Effector memory CD8-positive, alpha-beta T cell (primary cell): ENCODE measurements at regions not wholly inside any gene's neighbourhood (a gene's known extent, or its start where the extent isn't known, plus 50 kb on each side); places are given as distances from the start of the nearest gene placed in this dataset.
"Not testable (repeated sequence)": the region's sequence is repeated elsewhere in the genome, so short reads cannot be mapped to it uniquely, and the experiment has no call there.

ENCODE experiments used
- ATAC-seq: fragments of 150-1000 bp; cut with Tn5 transposase; replicated peaks from 2 replicates; pipeline ENCODE4 v1.10.0; 2021; ENCODE audit warnings: mild to moderate bottlenecking, moderate library complexity
- DNase-seq, 3 experiments: peaks; one replicate each; pipeline ENCODE4 v3.0.0; 2021
- H3K27ac Mint-ChIP-seq, 2 donors: one replicate each; pipeline ENCODE4 v1.8.0; 2022; ENCODE audit warnings: mild to moderate bottlenecking in 2 of 2, mixed read lengths in 2 of 2, moderate library complexity in 2 of 2
- H3K27me3 Mint-ChIP-seq, 2 donors: one replicate each; pipeline ENCODE4 v1.8.0; 2022; ENCODE audit warnings: mixed read lengths in 2 of 2
- H3K36me3 Mint-ChIP-seq: one replicate; pipeline ENCODE4 v1.8.0; 2022; ENCODE audit warnings: mild to moderate bottlenecking, moderate library complexity, mixed read lengths; ENCODE audit not compliant: insufficient read depth
- H3K4me1 Mint-ChIP-seq, 2 donors: one replicate each; pipeline ENCODE4 v1.8.0; 2022; ENCODE audit warnings: low read depth in 2 of 2, mixed read lengths in 2 of 2
- H3K4me3 Mint-ChIP-seq, 2 donors: one replicate each; pipeline ENCODE4 v1.8.0; 2022; ENCODE audit warnings: mild to moderate bottlenecking in 2 of 2, mixed read lengths in 2 of 2, moderate library complexity in 2 of 2
- H3K9me3 Mint-ChIP-seq, 2 donors: one replicate each; pipeline ENCODE4 v1.8.0; 2022; ENCODE audit warnings: mixed read lengths in 2 of 2

GRCh38 chr3:193911784-193912340, 224.1 kb upstream of the HES1 start:
- Mint-ChIP-seq H3K36me3 (no peaks in the 10 kb centered on the region), H3K9me3 (no peaks in the 10 kb centered on the region), H3K27ac (peak overlapping the region in 1 of 2 donors; percentile 97), H3K4me1 (peaks cover 2 to 20% of the 10 kb centered on the region in 2 donors), H3K27me3 (peaks cover 0 to 11% of the 10 kb centered on the region in 2 donors), H3K4me3 (peak overlapping the region in 1 of 2 donors; percentile 58)
- ATAC-seq (no peak), DNase-seq (no peak)

GRCh38 chr3:193912621-193913178, 223.2 kb upstream of the HES1 start:
- peaks cover 0 to 9% of the 10 kb centered on the region in 2 donors for H3K27me3 Mint-ChIP-seq
- H3K9me3 Mint-ChIP-seq, result no peaks in the 10 kb centered on the region
- peak overlapping the region in 1 of 2 donors; percentile 97 for H3K27ac Mint-ChIP-seq
- ATAC-seq (no peak), DNase-seq (no peak)
- peaks cover 2 to 20% of the 10 kb centered on the region in 2 donors for H3K4me1 Mint-ChIP-seq
- H3K4me3 Mint-ChIP-seq, result no peak overlapping the region
- H3K36me3 Mint-ChIP-seq, result no peaks in the 10 kb centered on the region

- DNase-seq, result no peak
- no peaks in the 10 kb centered on the region for H3K27me3 Mint-ChIP-seq
- no peak for ATAC-seq
- H3K36me3 Mint-ChIP-seq, result no peaks in the 10 kb centered on the region
- H3K9me3 Mint-ChIP-seq, result no peaks in the 10 kb centered on the region
- no peak overlapping the region for H3K27ac Mint-ChIP-seq
- peaks cover 0 to 20% of the 10 kb centered on the region in 2 donors for H3K4me1 Mint-ChIP-seq
- no peak overlapping the region for H3K4me3 Mint-ChIP-seq
Measured at GRCh38 chr3:193914602-193915001, 221.3 kb upstream of the HES1 start.

- H3K4me3 Mint-ChIP-seq, result no peak overlapping the region
- ATAC-seq, result no peak
Measured at GRCh38 chr3:193915099-193915498, 220.8 kb upstream of the HES1 start.

GRCh38 chr3:193915613-193916012, 220.3 kb upstream of the HES1 start:
- H3K36me3 Mint-ChIP-seq, result no peaks in the 10 kb centered on the region
- H3K4me1 Mint-ChIP-seq, result peaks cover 0 to 16% of the 10 kb centered on the region in 2 donors
- no peak overlapping the region for H3K27ac Mint-ChIP-seq
- no peak overlapping the region for H3K4me3 Mint-ChIP-seq
- ATAC-seq (no peak), DNase-seq (no peak)
- no peaks in the 10 kb centered on the region for H3K27me3 Mint-ChIP-seq
- H3K9me3 Mint-ChIP-seq, result no peaks in the 10 kb centered on the region

More at GRCh38 chr3:193915099-193915498, 220.8 kb upstream of the HES1 start:
- Mint-ChIP-seq H3K36me3 (no peaks in the 10 kb centered on the region), H3K27me3 (no peaks in the 10 kb centered on the region), H3K27ac (no peak overlapping the region), H3K9me3 (no peaks in the 10 kb centered on the region), H3K4me1 (peaks cover 0 to 19% of the 10 kb centered on the region in 2 donors)
- DNase-seq, result no peak

- Mint-ChIP-seq H3K36me3 (no peaks in the 10 kb centered on the region), H3K4me3 (no peak overlapping the region), H3K27ac (no peak overlapping the region), H3K27me3 (peaks cover 0 to 2% of the 10 kb centered on the region in 2 donors), H3K9me3 (no peaks in the 10 kb centered on the region), H3K4me1 (peaks cover 0 to 5% of the 10 kb centered on the region in 2 donors)
- DNase-seq, result no peak
- no peak for ATAC-seq
Measured at GRCh38 chr3:193917158-193917557, 218.8 kb upstream of the HES1 start.

GRCh38 chr3:193921465-193921864, 214.5 kb upstream of the HES1 start:
- no peak overlapping the region for H3K27ac Mint-ChIP-seq
- DNase-seq (no peak), ATAC-seq (no peak)
- H3K4me3 Mint-ChIP-seq, result no peak overlapping the region
- peaks cover 3 to 6% of the 10 kb centered on the region in 2 donors for H3K9me3 Mint-ChIP-seq
- peaks cover 0 to 13% of the 10 kb centered on the region in 2 donors for H3K27me3 Mint-ChIP-seq
- H3K4me1 Mint-ChIP-seq, result no peaks in the 10 kb centered on the region
- H3K36me3 Mint-ChIP-seq, result no peaks in the 10 kb centered on the region

GRCh38 chr3:193922034-193922774, 213.7 kb upstream of the HES1 start:
- Mint-ChIP-seq H3K4me1 (no peaks in the 10 kb centered on the region), H3K27ac (no peak overlapping the region), H3K9me3 (peaks cover 3 to 7% of the 10 kb centered on the region in 2 donors), H3K27me3 (peaks cover 0 to 20% of the 10 kb centered on the region in 2 donors), H3K36me3 (no peaks in the 10 kb centered on the region), H3K4me3 (no peak overlapping the region)
- ATAC-seq, result no peak
- no peak for DNase-seq

GRCh38 chr3:193923958-193924357, 212.0 kb upstream of the HES1 start:
- not testable (repeated sequence) for ATAC-seq

GRCh38 chr3:193926071-193926470, 209.9 kb upstream of the HES1 start:
- H3K4me3 Mint-ChIP-seq, H3K36me3 Mint-ChIP-seq, ATAC-seq, H3K9me3 Mint-ChIP-seq, H3K27ac Mint-ChIP-seq, DNase-seq, H3K4me1 Mint-ChIP-seq: not testable (repeated sequence)
- peaks cover 0 to 43% of the 10 kb centered on the region in 2 donors for H3K27me3 Mint-ChIP-seq

More at GRCh38 chr3:193923958-193924357, 212.0 kb upstream of the HES1 start:
- not testable (repeated sequence) for H3K9me3 Mint-ChIP-seq, H3K4me3 Mint-ChIP-seq, DNase-seq, H3K4me1 Mint-ChIP-seq, H3K36me3 Mint-ChIP-seq, H3K27ac Mint-ChIP-seq
- peaks cover 0 to 33% of the 10 kb centered on the region in 2 donors for H3K27me3 Mint-ChIP-seq

GRCh38 chr3:193927413-193928206, 208.3 kb upstream of the HES1 start:
- peaks cover 6 to 47% of the 10 kb centered on the region in 2 donors for H3K27me3 Mint-ChIP-seq
- H3K27ac Mint-ChIP-seq, H3K4me3 Mint-ChIP-seq, ATAC-seq, H3K36me3 Mint-ChIP-seq, H3K4me1 Mint-ChIP-seq, H3K9me3 Mint-ChIP-seq, DNase-seq: not testable (repeated sequence)

- H3K9me3 Mint-ChIP-seq, result peaks cover 3 to 7% of the 10 kb centered on the region in 2 donors
- H3K27me3 Mint-ChIP-seq, result peaks cover 6 to 50% of the 10 kb centered on the region in 2 donors
- ATAC-seq (no peak), DNase-seq (no peak)
- no peak overlapping the region for H3K27ac Mint-ChIP-seq
- H3K4me1 Mint-ChIP-seq, result no peaks in the 10 kb centered on the region
- no peaks in the 10 kb centered on the region for H3K36me3 Mint-ChIP-seq
- no peak overlapping the region for H3K4me3 Mint-ChIP-seq
Measured at GRCh38 chr3:193928354-193929209, 207.4 kb upstream of the HES1 start.
